ENCODE measurements at regions not wholly inside any gene's neighbourhood (a gene's known extent, or its start where the extent isn't known, plus 50 kb on each side); places are given as distances from the start of the nearest gene placed in this dataset.

- Histone ChIP-seq H3K36me3 (no peaks in the 10 kb centered on the region), H3K4me1 (ENCODE audit: control insufficient read depth in 1 of 2, low read depth in 2 of 2) (no peaks in the 10 kb centered on the region), H3K9me3 (no peaks in the 10 kb centered on the region), H3K27me3 (replicated peaks; ENCODE audit: insufficient read depth) (no peaks in the 10 kb centered on the region), H3K27ac (no peak overlapping the region), H3K4me3 (no peak overlapping the region)
- TF ChIP-seq, protein P1, sequence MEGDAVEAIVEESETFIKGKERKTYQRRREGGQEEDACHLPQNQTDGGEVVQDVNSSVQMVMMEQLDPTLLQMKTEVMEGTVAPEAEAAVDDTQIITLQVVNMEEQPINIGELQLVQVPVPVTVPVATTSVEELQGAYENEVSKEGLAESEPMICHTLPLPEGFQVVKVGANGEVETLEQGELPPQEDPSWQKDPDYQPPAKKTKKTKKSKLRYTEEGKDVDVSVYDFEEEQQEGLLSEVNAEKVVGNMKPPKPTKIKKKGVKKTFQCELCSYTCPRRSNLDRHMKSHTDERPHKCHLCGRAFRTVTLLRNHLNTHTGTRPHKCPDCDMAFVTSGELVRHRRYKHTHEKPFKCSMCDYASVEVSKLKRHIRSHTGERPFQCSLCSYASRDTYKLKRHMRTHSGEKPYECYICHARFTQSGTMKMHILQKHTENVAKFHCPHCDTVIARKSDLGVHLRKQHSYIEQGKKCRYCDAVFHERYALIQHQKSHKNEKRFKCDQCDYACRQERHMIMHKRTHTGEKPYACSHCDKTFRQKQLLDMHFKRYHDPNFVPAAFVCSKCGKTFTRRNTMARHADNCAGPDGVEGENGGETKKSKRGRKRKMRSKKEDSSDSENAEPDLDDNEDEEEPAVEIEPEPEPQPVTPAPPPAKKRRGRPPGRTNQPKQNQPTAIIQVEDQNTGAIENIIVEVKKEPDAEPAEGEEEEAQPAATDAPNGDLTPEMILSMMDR (IDR thresholded peaks at IDR 0.05) = no peak
- ATAC-seq (ENCODE audit: insufficient number of reproducible peaks, low FRiP score, low read depth) (no peak), DNase-seq (ENCODE audit: low spot score) (no peak)
Measured at GRCh38 chr6:44666324-44666723, 278.8 kb downstream of the CDC5L start.

DNA sequence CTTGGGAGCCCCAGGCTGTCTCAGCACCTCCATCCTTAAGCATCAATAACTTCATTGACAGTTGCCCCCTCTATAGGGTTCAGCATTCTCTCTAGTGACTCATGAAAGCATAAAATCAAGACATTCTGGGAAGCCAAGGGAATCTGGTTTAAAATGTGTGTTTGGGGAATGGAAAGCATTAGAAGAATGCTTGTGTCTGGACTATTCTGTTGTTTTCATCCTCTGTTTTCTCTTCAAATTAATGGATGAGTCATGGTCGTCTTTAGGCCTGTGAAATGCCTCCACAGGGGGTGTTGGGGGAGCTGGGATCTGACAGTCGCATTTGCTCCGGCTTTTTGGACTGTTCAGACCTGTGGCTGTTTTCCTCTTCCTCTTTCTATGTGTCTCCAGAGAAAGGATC is 279.7 kb downstream of the CDC5L start:
- DNase-seq (ENCODE audit: low spot score) = no peak
- Histone ChIP-seq H3K27me3 (replicated peaks; ENCODE audit: insufficient read depth) (no peaks in the 10 kb centered on the region), H3K36me3 (no peaks in the 10 kb centered on the region), H3K27ac (no peak overlapping the region), H3K9me3 (no peaks in the 10 kb centered on the region), H3K4me1 (ENCODE audit: control insufficient read depth in 1 of 2, low read depth in 2 of 2) (no peaks in the 10 kb centered on the region), H3K4me3 (no peak overlapping the region)
- TF ChIP-seq, protein P1 (IDR thresholded peaks at IDR 0.05) = no peak
- no peak for ATAC-seq (ENCODE audit: insufficient number of reproducible peaks, low FRiP score, low read depth)

DNA sequence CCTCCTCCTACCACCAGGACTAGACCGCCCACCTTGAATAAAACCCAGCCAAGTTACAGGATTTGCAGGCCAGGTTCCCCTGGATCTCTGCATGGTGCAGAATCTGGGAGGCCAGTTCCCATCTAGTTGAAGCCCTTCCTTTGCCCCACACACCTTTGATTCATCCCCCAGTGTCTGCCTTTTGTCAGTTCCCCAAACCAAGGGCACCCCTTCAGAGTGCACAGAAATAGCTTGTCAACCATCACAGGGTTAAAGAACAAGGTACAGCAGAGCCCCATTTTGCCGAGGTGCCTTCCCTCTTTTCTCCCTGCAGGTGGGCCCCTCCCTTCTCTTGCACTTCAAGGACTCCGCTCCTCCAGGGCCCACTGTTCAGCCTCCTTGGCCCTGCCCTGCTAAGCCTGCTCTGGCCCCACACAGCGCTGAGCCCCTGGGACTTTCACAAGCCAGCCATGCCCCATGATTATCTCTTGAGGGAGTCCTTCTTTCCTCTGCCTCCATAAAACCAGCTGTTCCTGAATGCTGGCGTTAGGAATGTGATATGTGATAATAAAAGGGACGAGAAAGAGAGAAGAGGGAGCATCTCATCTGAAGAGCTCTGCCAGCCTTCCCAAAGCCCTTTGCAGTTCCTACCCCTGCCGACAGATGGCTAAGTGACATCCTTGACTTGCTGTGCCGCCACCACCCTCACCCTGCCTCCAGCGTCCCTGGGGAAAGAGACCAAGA is 280.3 kb downstream of the CDC5L start:
- no peak for ATAC-seq (ENCODE audit: insufficient number of reproducible peaks, low FRiP score, low read depth)
- Histone ChIP-seq H3K4me3 (no peak overlapping the region), H3K27ac (no peak overlapping the region), H3K27me3 (replicated peaks; ENCODE audit: insufficient read depth) (no peaks in the 10 kb centered on the region), H3K9me3 (no peaks in the 10 kb centered on the region), H3K36me3 (no peaks in the 10 kb centered on the region), H3K4me1 (ENCODE audit: control insufficient read depth in 1 of 2, low read depth in 2 of 2) (no peaks in the 10 kb centered on the region)
- TF ChIP-seq, protein P1 (IDR thresholded peaks at IDR 0.05) = peak; percentile 31
- no peak for DNase-seq (ENCODE audit: low spot score)

DNA sequence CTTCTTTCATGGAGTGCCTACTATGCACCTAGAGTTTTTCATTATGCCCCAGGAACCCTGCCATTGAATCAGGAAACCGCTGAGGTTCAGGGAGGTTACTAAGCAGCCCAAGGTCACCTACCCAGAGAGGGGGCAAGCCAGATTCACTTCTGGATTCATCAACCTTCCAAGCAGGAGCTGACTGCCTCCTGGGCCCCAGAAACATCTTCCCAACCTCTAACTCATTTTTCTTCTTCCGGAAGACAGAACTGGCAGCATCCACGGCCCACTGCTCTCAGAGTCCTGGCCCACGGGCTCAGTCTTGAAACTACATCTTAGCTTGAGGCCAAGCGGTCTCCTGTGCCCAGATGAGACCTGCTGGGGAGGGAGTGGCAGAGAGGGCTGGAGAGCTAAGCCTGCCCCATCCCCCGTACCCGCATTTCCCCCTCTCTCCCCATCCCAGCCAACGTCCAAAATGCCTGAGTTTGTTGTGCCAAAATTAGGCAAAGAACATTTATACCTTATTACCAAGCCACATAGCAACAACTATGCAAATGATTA is 281.0 kb downstream of the CDC5L start:
- TF ChIP-seq, protein P1 (IDR thresholded peaks at IDR 0.05) = no peak

DNA sequence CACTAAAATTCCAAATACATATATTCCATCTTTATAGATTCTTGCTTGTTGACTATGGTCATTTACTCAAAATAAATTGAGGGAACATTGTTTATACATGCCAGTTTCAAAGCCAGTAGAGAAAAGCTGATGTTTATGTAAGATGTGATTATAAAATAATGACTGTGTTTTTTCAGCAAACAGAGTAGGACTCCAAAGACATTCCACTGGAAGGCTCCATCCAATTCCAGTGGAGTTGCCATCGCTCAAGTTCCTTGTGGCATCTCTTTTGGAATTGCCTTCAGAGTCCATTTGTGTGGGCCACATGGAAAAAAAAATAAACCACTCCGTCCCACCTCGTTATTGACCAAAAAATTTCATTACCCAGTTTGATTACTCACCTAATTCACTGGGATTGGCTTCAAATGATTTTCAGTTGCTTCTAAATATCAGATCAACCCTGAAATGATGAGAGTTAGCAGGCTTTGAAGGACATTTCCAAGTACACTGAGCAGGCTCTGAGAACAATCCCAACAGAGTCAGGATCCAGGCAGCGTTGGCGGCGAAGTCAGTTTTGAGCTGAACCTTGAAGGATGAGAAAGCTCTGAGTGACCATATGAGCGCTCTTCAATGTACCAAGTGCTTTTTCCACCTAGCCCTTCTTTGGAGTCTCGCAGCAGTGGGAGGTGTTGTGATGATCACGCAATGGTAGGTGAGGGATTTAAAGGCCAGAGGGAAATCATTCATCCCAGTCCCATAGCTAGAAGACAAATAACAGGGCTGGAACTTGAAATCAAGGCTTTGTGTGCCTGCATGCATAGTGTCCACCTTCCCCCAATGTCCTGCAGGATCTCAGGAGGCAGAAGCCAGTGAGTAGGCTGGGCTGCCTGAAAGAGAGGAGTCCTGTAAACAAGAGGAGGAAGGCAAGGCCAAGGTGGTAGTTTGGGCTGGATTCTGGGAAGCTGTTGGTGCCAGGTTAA is 281.7 kb downstream of the CDC5L start:
- TF ChIP-seq, protein P1 (IDR thresholded peaks at IDR 0.05) = no peak
- DNase-seq (ENCODE audit: low spot score) = no peak
- Histone ChIP-seq H3K9me3 (no peaks in the 10 kb centered on the region), H3K36me3 (no peaks in the 10 kb centered on the region), H3K4me1 (ENCODE audit: control insufficient read depth in 1 of 2, low read depth in 2 of 2) (no peaks in the 10 kb centered on the region), H3K27ac (no peak overlapping the region), H3K4me3 (no peak overlapping the region), H3K27me3 (replicated peaks; ENCODE audit: insufficient read depth) (no peaks in the 10 kb centered on the region)
- ATAC-seq (ENCODE audit: insufficient number of reproducible peaks, low FRiP score, low read depth) = no peak

More for the DNA sequence above, 281.0 kb downstream of the CDC5L start:
- no peaks in the 10 kb centered on the region for H3K27me3 ChIP-seq (replicated peaks; ENCODE audit: insufficient read depth)
- ATAC-seq (ENCODE audit: insufficient number of reproducible peaks, low FRiP score, low read depth) = no peak
- no peaks in the 10 kb centered on the region for H3K36me3 ChIP-seq
- no peak overlapping the region for H3K4me3 ChIP-seq
- no peak overlapping the region for H3K27ac ChIP-seq
- no peak for DNase-seq (ENCODE audit: low spot score)
- no peaks in the 10 kb centered on the region for H3K9me3 ChIP-seq
- no peaks in the 10 kb centered on the region for H3K4me1 ChIP-seq (ENCODE audit: control insufficient read depth in 1 of 2, low read depth in 2 of 2)

All from thoracic aorta (tissue), 2 donors.